ENCODE measurements at regions not wholly inside any gene's neighbourhood (a gene's known extent, or its start where the extent isn't known, plus 50 kb on each side); places are given as distances from the start of the nearest gene placed in this dataset.

DNA sequence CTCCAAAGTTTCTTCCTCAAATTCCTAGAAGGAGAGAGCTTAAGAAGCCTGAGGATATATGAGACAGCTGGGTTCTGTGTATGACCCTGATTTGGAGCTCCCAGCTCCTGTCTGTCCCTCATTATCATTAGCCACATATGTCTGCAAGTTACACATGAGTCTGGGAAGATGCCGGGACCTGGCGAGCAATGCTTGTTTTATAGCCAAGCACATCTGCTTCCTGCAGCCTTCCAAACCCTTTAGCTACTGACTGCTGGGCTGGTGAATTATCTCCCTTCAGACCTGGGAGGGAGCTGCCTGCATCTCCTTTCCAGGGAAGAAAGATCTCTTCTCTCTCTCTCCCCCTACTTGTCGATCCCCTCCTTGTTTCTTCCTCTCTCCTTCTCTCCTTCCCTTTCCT lies 556.7 kb upstream of the BOD1L1 start:
- peak; percentile 45 for DNase-seq

DNA sequence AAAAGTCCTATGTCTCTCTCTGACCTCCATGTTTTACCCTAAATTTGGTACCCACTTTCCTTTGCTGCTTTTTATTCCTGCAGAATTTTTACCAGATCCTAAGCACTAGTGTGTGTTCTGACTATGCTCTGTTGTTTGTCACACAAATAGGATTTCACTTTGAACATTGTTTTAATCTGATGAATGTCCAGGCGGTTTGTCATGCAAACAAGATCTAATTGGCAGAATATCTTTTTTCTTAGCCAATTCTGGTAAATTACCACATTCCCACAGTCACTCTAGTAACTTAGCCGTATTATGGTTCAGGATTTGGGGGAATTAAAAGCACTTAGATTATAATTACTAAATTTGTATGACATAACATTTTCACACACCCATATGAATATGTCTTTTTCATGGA lies 557.2 kb upstream of the BOD1L1 start:
- no peak for DNase-seq

- no peak for DNase-seq
These were observed 560.7 kb upstream of the BOD1L1 start for GRCh38 chr4:14188214-14188613.

DNA sequence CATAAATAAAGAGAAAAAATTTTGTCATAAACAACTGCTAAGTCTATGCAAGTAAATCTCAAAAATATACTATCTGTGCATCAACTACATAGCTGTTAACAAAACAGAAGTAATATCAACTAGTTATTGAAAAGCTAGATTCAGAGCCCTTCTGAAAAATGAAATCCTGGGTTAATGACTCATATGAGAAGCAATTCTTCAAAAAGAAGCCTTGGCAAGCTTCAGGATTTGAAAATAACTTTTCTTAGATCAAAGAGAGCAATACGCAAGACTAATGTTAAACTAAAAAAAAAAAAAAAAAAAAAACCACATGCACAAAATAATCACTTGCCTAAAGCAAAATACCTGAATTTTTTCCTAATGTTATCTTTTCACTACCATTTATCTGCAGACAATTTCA lies 566.1 kb upstream of the BOD1L1 start:
- DNase-seq: no peak

DNA sequence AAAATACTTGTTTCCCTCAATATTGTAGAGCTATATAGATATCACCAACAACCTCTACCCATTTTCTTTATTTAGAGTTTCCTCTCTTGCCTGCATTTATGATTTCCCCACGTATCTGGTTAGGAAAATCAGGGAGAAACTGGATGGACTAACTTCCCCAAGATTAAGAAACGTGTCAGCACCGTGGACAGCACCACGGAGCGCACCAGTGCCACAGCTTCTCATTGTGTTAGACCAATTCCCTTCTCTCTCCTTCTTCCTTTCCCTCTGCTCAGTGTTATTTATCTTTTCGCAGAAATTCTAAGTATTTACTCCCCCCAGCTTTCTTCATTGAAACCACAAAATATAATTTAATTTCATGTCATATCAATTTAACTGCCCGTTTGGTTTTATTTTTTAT lies 568.6 kb upstream of the BOD1L1 start:
- peak; percentile 63 for DNase-seq

- no peak for DNase-seq
These were observed 587.7 kb upstream of the BOD1L1 start for GRCh38 chr4:14215116-14215770.

DNA sequence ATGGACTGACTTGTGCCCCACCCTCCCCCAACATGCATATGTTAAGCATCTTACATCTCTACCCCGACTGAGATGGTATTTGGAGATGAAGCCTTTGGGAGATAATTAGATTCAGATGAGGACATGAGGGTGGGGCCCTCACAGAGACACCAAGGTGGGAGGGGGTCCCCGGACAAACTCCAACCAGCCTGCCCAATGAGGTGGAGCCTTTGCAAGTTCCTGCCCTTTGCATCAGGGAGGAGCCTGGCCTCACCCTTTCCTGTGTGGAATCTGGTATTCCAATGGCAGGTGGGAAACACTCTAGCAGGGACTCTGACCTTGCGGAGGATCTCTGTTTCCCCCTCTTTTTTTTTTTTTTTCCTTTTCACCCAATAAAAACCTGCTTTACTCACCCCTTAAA lies 589.9 kb upstream of the BOD1L1 start:
- no peak for DNase-seq

DNA sequence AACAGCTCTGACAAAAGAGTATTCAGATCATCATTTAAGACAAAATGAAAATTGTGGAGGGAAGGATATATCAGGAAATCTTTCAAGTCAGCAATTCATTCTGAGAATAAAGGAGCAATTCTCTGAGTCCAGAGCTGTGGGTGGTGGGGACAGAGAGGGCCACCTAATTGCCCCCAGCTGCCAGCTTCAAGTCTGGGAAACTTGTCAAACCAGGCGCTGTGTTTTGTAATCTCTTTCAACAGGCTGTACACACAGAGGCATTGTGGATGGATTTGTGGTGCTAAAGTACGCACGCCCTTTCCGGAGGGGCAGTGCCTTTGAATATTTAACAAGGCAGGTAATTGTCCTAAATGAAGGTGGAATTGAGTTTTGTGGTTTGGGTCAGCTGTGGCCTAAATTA lies 591.1 kb upstream of the BOD1L1 start:
- no peak for DNase-seq

- no peak for DNase-seq
These were observed 593.7 kb upstream of the BOD1L1 start for GRCh38 chr4:14221176-14221575.

DNA sequence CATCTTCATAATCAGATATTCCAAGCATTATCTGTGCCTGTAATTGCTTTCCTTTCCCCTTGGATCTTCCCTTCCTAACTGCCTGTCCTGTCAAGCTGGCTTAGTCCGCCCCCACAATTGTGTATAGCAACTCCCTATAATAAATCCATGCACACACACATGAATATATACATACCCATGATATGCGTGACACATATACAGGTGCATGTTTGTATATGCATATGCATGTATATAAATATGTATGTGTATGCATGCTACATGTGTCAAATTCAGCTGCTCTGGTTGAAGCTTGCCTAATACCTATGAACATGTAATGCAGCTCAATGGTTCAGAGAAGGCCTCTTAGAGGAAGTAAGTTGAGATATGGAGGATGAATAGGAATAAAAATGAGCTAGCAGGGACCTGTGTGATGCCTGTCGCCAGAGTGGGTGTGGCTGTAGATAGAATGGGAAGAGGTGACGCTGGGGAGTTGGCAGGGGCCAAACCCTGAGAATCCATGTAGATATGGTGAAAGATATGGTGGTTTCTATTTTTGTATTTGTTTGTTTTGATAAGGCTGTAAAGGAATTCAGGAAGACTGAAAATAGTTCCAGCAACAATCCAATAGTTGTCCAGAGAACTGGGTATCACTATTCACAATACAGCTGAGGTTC lies 595.0 kb upstream of the BOD1L1 start:
- no peak for DNase-seq

DNA sequence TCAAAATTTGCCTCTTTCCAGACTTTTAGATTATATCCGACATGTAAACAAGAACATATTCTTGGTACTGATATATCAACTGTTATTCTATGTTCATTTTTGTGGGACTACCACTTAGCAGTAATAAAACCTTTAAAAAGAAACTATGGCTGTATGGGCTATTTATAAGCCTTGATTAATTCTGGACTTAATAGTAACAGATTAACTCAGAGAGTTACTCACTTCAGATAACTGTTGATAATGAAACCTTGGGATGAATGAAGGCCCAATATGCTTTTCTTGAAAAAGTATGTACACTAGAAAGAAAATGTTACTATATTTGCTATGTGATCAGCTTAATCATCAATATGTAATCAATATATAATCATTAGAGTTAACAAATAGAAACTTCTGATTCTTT lies 595.9 kb upstream of the BOD1L1 start:
- DNase-seq: no peak

- DNase-seq: no peak
These were observed 598.2 kb upstream of the BOD1L1 start for GRCh38 chr4:14225688-14226207.

DNA sequence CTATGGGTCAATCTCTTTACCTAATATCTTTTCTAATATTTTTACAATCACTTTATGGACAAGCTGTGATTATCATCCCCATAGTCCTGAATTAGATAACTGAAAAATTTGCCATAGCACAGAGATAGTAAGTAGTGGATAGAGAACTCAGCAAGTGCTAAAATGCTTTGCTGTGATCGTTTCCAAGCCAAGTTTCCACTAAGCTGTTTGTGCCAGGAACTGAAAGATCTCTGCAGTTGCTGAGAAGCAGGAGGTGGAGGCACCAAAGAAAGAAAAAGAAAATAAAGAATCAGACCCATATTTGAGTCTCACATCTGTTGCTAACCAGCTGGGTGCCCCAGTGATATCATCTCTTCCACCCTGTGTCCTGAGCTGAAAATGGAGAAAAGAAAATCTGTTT lies 605.6 kb upstream of the BOD1L1 start:
- DNase-seq: no peak

- no peak for DNase-seq
These were observed 606.8 kb upstream of the BOD1L1 start for GRCh38 chr4:14234307-14234706.

DNA sequence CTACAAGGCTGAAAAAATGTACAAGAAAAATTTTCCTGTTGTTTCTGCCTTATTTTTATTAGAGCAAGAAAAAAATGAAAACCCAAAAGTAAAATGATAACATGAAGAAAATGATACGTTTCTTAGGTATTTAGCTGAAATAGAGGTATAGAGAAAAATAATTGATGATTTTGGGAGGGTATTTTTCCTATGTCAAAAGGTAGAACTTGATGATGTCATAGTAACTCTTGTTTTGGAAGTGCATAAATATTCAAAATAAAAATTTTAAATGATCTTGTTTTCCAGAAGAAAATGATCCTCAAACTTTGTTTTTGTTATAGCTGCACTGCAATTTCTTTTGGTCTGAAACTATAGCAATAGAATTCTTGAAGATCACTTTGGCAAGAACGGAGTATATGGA lies 608.8 kb upstream of the BOD1L1 start:
- no peak for DNase-seq

- DNase-seq: no peak
These were observed 610.4 kb upstream of the BOD1L1 start for GRCh38 chr4:14237911-14238310.

GRCh38 chr4:14241574-14241973 lies 614.0 kb upstream of the BOD1L1 start:
- DNase-seq: no peak

GRCh38 chr4:14247767-14248166 lies 620.2 kb upstream of the BOD1L1 start:
- DNase-seq: no peak

GRCh38 chr4:14249226-14249625 lies 621.7 kb upstream of the BOD1L1 start:
- no peak for DNase-seq

GRCh38 chr4:14254252-14254651 lies 626.7 kb upstream of the BOD1L1 start:
- peak; percentile 62 for DNase-seq

DNA sequence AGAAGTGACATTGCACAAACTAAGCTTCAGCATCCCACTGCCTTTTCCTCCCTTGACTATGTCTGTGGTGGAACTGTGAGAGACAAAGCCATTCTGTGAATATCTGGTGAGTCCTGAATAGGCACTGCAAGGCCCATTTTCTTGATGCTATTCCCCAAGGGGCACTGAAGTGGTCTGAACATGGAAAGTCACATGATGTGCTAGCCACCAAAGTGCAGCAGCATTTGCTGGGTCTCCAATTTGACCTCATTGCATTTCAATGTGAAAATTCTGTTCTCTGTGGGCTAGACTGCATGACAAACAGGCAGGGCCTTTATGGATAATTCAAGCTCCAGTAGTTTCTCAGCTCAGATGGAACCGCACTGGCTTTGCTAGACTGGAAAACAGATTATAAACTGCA lies 627.4 kb upstream of the BOD1L1 start:
- no peak for DNase-seq

- DNase-seq: no peak
These were observed 630.4 kb upstream of the BOD1L1 start for GRCh38 chr4:14257903-14258302.

GRCh38 chr4:14259936-14260335 lies 632.4 kb upstream of the BOD1L1 start:
- DNase-seq: no peak

DNA sequence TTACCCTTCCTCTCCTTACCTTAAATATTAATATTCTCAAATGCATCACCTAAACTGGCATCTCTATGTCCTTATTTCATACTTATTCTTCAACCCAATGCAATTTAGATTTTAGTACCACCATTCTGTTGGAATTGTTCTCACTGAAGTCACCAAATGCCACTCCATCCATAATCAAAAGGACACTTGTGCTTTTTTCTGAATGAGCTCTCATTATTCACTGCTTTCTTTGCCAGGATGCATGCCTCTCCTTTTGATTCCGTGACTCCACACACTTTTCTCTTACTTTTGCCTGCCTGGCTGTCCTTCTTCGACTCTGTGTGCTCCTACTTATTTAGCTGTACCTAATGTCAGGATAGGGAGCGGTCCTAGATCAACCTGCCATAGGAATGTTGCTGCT lies 633.1 kb upstream of the BOD1L1 start:
- no peak for DNase-seq

DNA sequence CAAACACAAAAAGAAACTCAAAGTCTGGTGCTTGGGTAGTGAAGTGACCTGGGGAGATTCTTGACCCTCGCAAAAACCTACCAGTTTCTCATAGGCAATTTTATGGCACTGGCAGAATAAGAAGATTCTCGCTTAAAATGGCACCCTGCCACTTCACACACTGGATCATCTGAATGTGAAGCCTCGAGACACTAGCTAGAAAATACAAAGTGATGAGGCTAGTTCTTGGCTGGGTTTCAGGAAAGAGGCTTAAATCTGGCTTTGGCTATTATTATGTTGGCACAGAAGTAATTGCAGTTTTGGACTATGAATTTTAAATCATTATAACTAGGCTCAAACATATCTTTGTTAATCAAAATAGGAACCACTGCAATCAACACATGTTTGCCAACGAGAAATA lies 634.7 kb upstream of the BOD1L1 start:
- DNase-seq: no peak

Data from hematopoietic multipotent progenitor cell treated with erythropoietin and hydrocortisone succinate and interleukin-3 and kit ligand, for 4 days (in vitro differentiated cells).